CD14-positive monocyte (primary cell): ENCODE measurements at regions not wholly inside any gene's neighbourhood (a gene's known extent, or its start where the extent isn't known, plus 50 kb on each side); places are given as distances from the start of the nearest gene placed in this dataset.

Experiments used
- DNase-seq, 3 donors: peaks; one replicate each; pipeline ENCODE4 v3.0.0-alpha.2; 2011 to 2022
- H2AFZ ChIP-seq: 2 replicates; pipeline ENCODE4 v1.6.0; 2012; ENCODE audit warnings: mild to moderate bottlenecking, low read depth, low read length, inconsistent platforms; ENCODE audit not compliant: insufficient read depth, poor library complexity, severe bottlenecking
- H3K27ac ChIP-seq, 2 donors: 1 replicate in 1 of 2; 2 replicates in 1 of 2; pipeline ENCODE4 v1.5.1; 2012 to 2013; ENCODE audit warnings: low read length in 2 of 2, control low read depth in 1 of 2, inconsistent platforms in 1 of 2, low read depth in 1 of 2, mild to moderate bottlenecking in 1 of 2
- H3K27me3 ChIP-seq, 2 donors: one replicate each; pipeline versions ENCODE4 v1.6.0 to v1.6.1; 2011 to 2013; ENCODE audit warnings: low read length in 2 of 2; ENCODE audit not compliant: control insufficient read depth in 2 of 2, insufficient read depth in 2 of 2
- H3K36me3 ChIP-seq, 2 donors: replicated peaks in 1 of 2; 1 replicate in 1 of 2; 2 replicates in 1 of 2; pipeline versions ENCODE4 v1.5.1 to v1.6.1; 2012 to 2013; ENCODE audit warnings: low read length in 2 of 2, control low read depth in 1 of 2, inconsistent platforms in 1 of 2, mild to moderate bottlenecking in 1 of 2; ENCODE audit not compliant: insufficient read depth in 2 of 2, control insufficient read depth in 1 of 2
- H3K4me1 ChIP-seq, 2 donors: 1 replicate in 1 of 2; 2 replicates in 1 of 2; pipeline versions ENCODE4 v1.5.1 to v1.6.1; 2012 to 2013; ENCODE audit warnings: low read length in 2 of 2, control low read depth in 1 of 2, inconsistent platforms in 1 of 2, mild to moderate bottlenecking in 1 of 2, moderate library complexity in 1 of 2; ENCODE audit not compliant: insufficient read depth in 2 of 2, control insufficient read depth in 1 of 2
- H3K4me2 ChIP-seq: replicated peaks from 2 replicates; pipeline ENCODE3; 2012; ENCODE audit warnings: low read length, moderate library complexity, mild to moderate bottlenecking; ENCODE audit not compliant: poor library complexity, severe bottlenecking; ENCODE audit errors: extremely low read depth
- H3K4me3 ChIP-seq, 3 experiments: fragments of 200-600 bp in 1 of 3; sonication (generic) in 1 of 3; replicated peaks in 1 of 3; 1 replicate in 2 of 3; 2 replicates in 1 of 3; pipeline ENCODE4 v1.5.1; 2011 to 2013; ENCODE audit warnings: low read length in 3 of 3, mild to moderate bottlenecking in 3 of 3, control low read depth in 2 of 3, low read depth in 2 of 3, inconsistent platforms in 1 of 3, moderate library complexity in 1 of 3
- H3K79me2 ChIP-seq: 2 replicates; pipeline ENCODE4 v1.6.0; 2012; ENCODE audit warnings: mild to moderate bottlenecking, control low read depth, inconsistent platforms, low read length, moderate library complexity; ENCODE audit not compliant: insufficient read depth
- H3K9ac ChIP-seq: 2 replicates; pipeline ENCODE4 v1.6.0; 2017; ENCODE audit warnings: low read length, mild to moderate bottlenecking; ENCODE audit not compliant: insufficient read depth, poor library complexity, severe bottlenecking
- H3K9me3 ChIP-seq, 2 donors: replicated peaks in 1 of 2; 1 replicate in 1 of 2; 2 replicates in 1 of 2; pipeline versions ENCODE4 v1.5.1 to v1.6.1; 2012 to 2013; ENCODE audit warnings: low read length in 2 of 2, control low read depth in 1 of 2; ENCODE audit not compliant: control insufficient read depth in 1 of 2, insufficient read depth in 1 of 2
- H4K20me1 ChIP-seq: 2 replicates; pipeline ENCODE4 v1.6.0; 2012; ENCODE audit warnings: mild to moderate bottlenecking, low read length, control low read depth, moderate library complexity; ENCODE audit not compliant: insufficient read depth
- H3K27ac Mint-ChIP-seq, 7 donors: one replicate each; pipeline ENCODE4 v1.8.0; 2020; ENCODE audit warnings: mild to moderate bottlenecking in 7 of 7, mixed read lengths in 7 of 7, moderate library complexity in 6 of 7, inconsistent platforms in 2 of 7
- H3K27me3 Mint-ChIP-seq, 3 donors: one replicate each; pipeline ENCODE4 v1.8.0; 2021 to 2022; ENCODE audit warnings: low read depth in 3 of 3, mild to moderate bottlenecking in 3 of 3, mixed read lengths in 3 of 3, moderate library complexity in 3 of 3, inconsistent platforms in 1 of 3
- H3K36me3 Mint-ChIP-seq, 2 donors: one replicate each; pipeline ENCODE4 v1.8.0; 2020; ENCODE audit warnings: mixed read lengths in 2 of 2, inconsistent platforms in 1 of 2, mild to moderate bottlenecking in 1 of 2
- H3K4me1 Mint-ChIP-seq: one replicate; pipeline ENCODE4 v1.8.0; 2020; ENCODE audit warnings: mild to moderate bottlenecking, mixed read lengths
- H3K4me3 Mint-ChIP-seq, 2 donors: one replicate each; pipeline ENCODE4 v1.8.0; 2020; ENCODE audit warnings: mild to moderate bottlenecking in 2 of 2, mixed read lengths in 2 of 2, moderate library complexity in 1 of 2
- H3K9me3 Mint-ChIP-seq, 7 donors: one replicate each; pipeline ENCODE4 v1.8.0; 2020 to 2022; ENCODE audit warnings: mixed read lengths in 7 of 7, mild to moderate bottlenecking in 6 of 7, moderate library complexity in 6 of 7, inconsistent platforms in 2 of 7
- CTCF ChIP-seq: fragments of 200-600 bp; IDR thresholded peaks from one replicate; pipeline ENCODE4 v1.8.0; 2022; ENCODE audit warnings: antibody characterized with exemption, mild to moderate bottlenecking
- whole genome bisulfite sequencing: methylation state at CpG from one replicate; pipeline ENCODE4 v1.1.5; 2013; ENCODE audit warnings: missing lambda C conversion rate; ENCODE audit not compliant: insufficient coverage; 5-methylcytosine and 5-hydroxymethylcytosine counted together
- intact Hi-C, 2 donors: fragments of 100-400 bp; cut with micrococcal nuclease; formaldehyde crosslinking; loops; one replicate each; pipeline versions ENCODE4 v1.15.0 to v1.15.1; 2023

- H3K4me3 Mint-ChIP-seq: no peak overlapping the region
- peaks cover 0 to 6% (median 2%) of the 10 kb centered on the region in 7 donors for H3K9me3 Mint-ChIP-seq
- WGBS: 88% methylated on average over 1 of the region's 5 CpGs
- H3K27ac ChIP-seq: no peak overlapping the region
- no peaks in the 10 kb centered on the region for H3K4me1 Mint-ChIP-seq
- no peaks in the 10 kb centered on the region for H4K20me1 ChIP-seq
- H3K4me1 ChIP-seq: no peaks in the 10 kb centered on the region
- no peaks in the 10 kb centered on the region for H3K27me3 Mint-ChIP-seq
- H3K36me3 ChIP-seq: no peaks in the 10 kb centered on the region
- no peaks in the 10 kb centered on the region for H3K79me2 ChIP-seq
- no peak overlapping the region for H3K4me3 ChIP-seq
- intact Hi-C loops: no loop called here
- no peaks in the 10 kb centered on the region for H3K27me3 ChIP-seq
- H2AFZ ChIP-seq: no peak overlapping the region
- TF ChIP-seq CTCF: no peak
- H3K9ac ChIP-seq: no peak overlapping the region
- H3K9me3 ChIP-seq: no peaks in the 10 kb centered on the region
- no peaks in the 10 kb centered on the region for H3K36me3 Mint-ChIP-seq
- no peak overlapping the region for H3K4me2 ChIP-seq
- H3K27ac Mint-ChIP-seq: no peak overlapping the region
- no peak for DNase-seq
Observed at GRCh38 chr16:80125677-80126076, 415.1 kb upstream of the DYNLRB2 start.

GRCh38 chr16:80123189-80123588 is 417.6 kb upstream of the DYNLRB2 start:
- Mint-ChIP-seq H3K4me3 (no peak overlapping the region), H3K9me3 (peaks cover 0 to 6% (median 2%) of the 10 kb centered on the region in 7 donors), H3K27ac (no peak overlapping the region), H3K27me3 (peaks cover 0 to 2% (median 2%) of the 10 kb centered on the region in 3 donors), H3K4me1 (no peaks in the 10 kb centered on the region), H3K36me3 (no peaks in the 10 kb centered on the region)
- intact Hi-C loops: no loop called here
- Histone ChIP-seq H3K4me2 (no peak overlapping the region), H3K9ac (no peak overlapping the region), H3K4me1 (no peaks in the 10 kb centered on the region), H3K79me2 (no peaks in the 10 kb centered on the region), H3K4me3 (no peak overlapping the region), H3K9me3 (no peaks in the 10 kb centered on the region), H2AFZ (no peak overlapping the region), H3K27me3 (no peaks in the 10 kb centered on the region), H4K20me1 (no peaks in the 10 kb centered on the region), H3K27ac (no peak overlapping the region), H3K36me3 (no peaks in the 10 kb centered on the region)
- DNase-seq: no peak
- TF ChIP-seq CTCF: no peak
- no CpG with 5 or more reads among the region's 1 CpG for WGBS
